GM12878 (cell line): ENCODE measurements at regions not wholly inside any gene's neighbourhood (a gene's known extent, or its start where the extent isn't known, plus 50 kb on each side); places are given as distances from the start of the nearest gene placed in this dataset.

Source experiments
- ATAC-seq: fragments of 200-7000 bp; cut with Tn5 transposase; 3 replicates; pipeline ENCODE4 v1.9.1; 2020; ENCODE audit warnings: mild to moderate bottlenecking, moderate library complexity
- BruUV-seq: library from RNA; stranded (reverse); fragments of 400-500 nt; replicated peaks from 2 replicates; lab custom pipeline; 2021; lab: Mats Ljungman, UMichigan
- CTCF ChIA-PET: fragments of 300-600 bp; sonication (Branson Sonifier 250); formaldehyde crosslinking; extraction: SDS; loops from one replicate; lab custom pipeline; 2021; ENCODE audit warnings: inconsistent platforms; lab: Yijun Ruan, JAX
- POLR2A ChIA-PET: fragments of 350-600 bp; formaldehyde crosslinking; extraction: SDS; loops from one replicate; lab custom pipeline; 2021; ENCODE audit warnings: inconsistent platforms; lab: Charles Lee
- RAD21 ChIA-PET: fragments of 300-600 bp; sonication (Branson Sonifier 250); formaldehyde crosslinking; loops from one replicate; lab custom pipeline; 2023; ENCODE audit warnings: antibody characterized with exemption; ENCODE audit not compliant: unreplicated experiment; lab: Charles Lee
- SMC1A ChIA-PET: fragments of 300-600 bp; sonication (Branson Sonifier 250); formaldehyde crosslinking; loops from one replicate; lab custom pipeline; 2023; ENCODE audit not compliant: unreplicated experiment, uncharacterized antibody; lab: Charles Lee
- DNase-seq: peaks from one replicate; pipeline ENCODE4 v3.0.0-alpha.2; 2011; ENCODE audit warnings: low read depth, low spot score
- FAIRE-seq: peaks from 3 replicates; lab custom pipeline; 2011; peaks lifted over from hg19 to GRCh38; lab: Jason Lieb, UNC
- H2AFZ ChIP-seq: 2 replicates; pipeline ENCODE4 v1.6.0; 2011; ENCODE audit warnings: low read depth, low read length, control low read depth; ENCODE audit not compliant: control insufficient read depth
- H3K27ac ChIP-seq: 2 replicates; pipeline ENCODE4 v1.5.1; 2011; ENCODE audit warnings: control low read depth; ENCODE audit not compliant: control insufficient read depth, insufficient read depth
- H3K27me3 ChIP-seq, 2 experiments: replicated peaks in 1 of 2; 2 replicates each; pipeline versions ENCODE4 v1.6.0 to v1.6.1; 2011; ENCODE audit warnings: low read length in 1 of 2; ENCODE audit not compliant: control insufficient read depth in 2 of 2, insufficient read depth in 2 of 2
- H3K36me3 ChIP-seq, 2 experiments: 2 replicates each; pipeline ENCODE4 v1.5.1; 2011; ENCODE audit warnings: low read length in 1 of 2; ENCODE audit not compliant: control insufficient read depth in 2 of 2, insufficient read depth in 2 of 2
- H3K4me1 ChIP-seq: 2 replicates; pipeline ENCODE4 v1.6.1; 2011; ENCODE audit warnings: mild to moderate bottlenecking, low read length, moderate library complexity, mixed read lengths; ENCODE audit not compliant: control insufficient read depth, insufficient read depth
- H3K4me2 ChIP-seq: 2 replicates; pipeline ENCODE4 v1.6.0; 2011; ENCODE audit warnings: control low read depth; ENCODE audit not compliant: control insufficient read depth, insufficient read depth
- H3K4me3 ChIP-seq: fragments of 200-600 bp; sonication (generic); 2 replicates; pipeline ENCODE4 v1.5.1; 2016
- H3K79me2 ChIP-seq: 2 replicates; pipeline ENCODE4 v1.6.0; 2011; ENCODE audit warnings: low read length; ENCODE audit not compliant: control insufficient read depth, insufficient read depth
- H3K9ac ChIP-seq: 2 replicates; pipeline ENCODE4 v1.8.0; 2011; ENCODE audit warnings: low read length, control low read depth, mixed read lengths; ENCODE audit not compliant: control insufficient read depth, insufficient read depth
- H3K9me3 ChIP-seq: replicated peaks from 3 replicates; pipeline ENCODE4 v1.5.1; 2011; ENCODE audit warnings: mild to moderate bottlenecking, low read length; ENCODE audit not compliant: control insufficient read depth, insufficient read depth
- H4K20me1 ChIP-seq: 2 replicates; pipeline ENCODE4 v1.6.0; 2011; ENCODE audit not compliant: control insufficient read depth, insufficient read depth
- FOS ChIP-seq: IDR thresholded peaks from 3 replicates; pipeline ENCODE4 v1.6.1; 2011; ENCODE audit warnings: borderline replicate concordance; ENCODE audit not compliant: insufficient read length; ENCODE audit errors: extremely low read depth
- LARP7 ChIP-seq: fragments of 450-650 bp; IDR thresholded peaks from 2 replicates; pipeline ENCODE4 v1.6.1; 2017; ENCODE audit warnings: mild to moderate bottlenecking
- MTA2 ChIP-seq: fragments of 450-650 bp; IDR thresholded peaks from 2 replicates; pipeline ENCODE4 v1.6.1; 2016; ENCODE audit warnings: low read depth, mild to moderate bottlenecking, moderate library complexity
- POLR2AphosphoS2 ChIP-seq: IDR thresholded peaks from 2 replicates; pipeline ENCODE4 v1.6.1; 2011; ENCODE audit warnings: low read depth, mild to moderate bottlenecking, low read length, improper control_type of control experiment, moderate library complexity
- ZNF592 ChIP-seq: fragments of 450-650 bp; IDR thresholded peaks from 2 replicates; pipeline ENCODE4 v1.6.1; 2017; ENCODE audit warnings: mild to moderate bottlenecking, moderate library complexity
- WGBS: methylation state at CpG from one replicate; pipeline ENCODE4 v1.1.6; 2016; ENCODE audit warnings: low lambda C conversion rate; ENCODE audit not compliant: insufficient replicate concordance, insufficient coverage; ENCODE audit errors: missing lambda C conversion rate; 5-methylcytosine and 5-hydroxymethylcytosine counted together
- in situ Hi-C: fragments of 300-500 bp; cut with MboI; formaldehyde crosslinking; loops from 9 replicates; pipeline ENCODE4 v1.14.3; 2018; ENCODE audit warnings: mixed read lengths
- intact Hi-C: fragments of 100-400 bp; cut with micrococcal nuclease; formaldehyde crosslinking; loops from one replicate; pipeline ENCODE4 v1.14.2; 2022; ENCODE audit not compliant: unreplicated experiment

DNA sequence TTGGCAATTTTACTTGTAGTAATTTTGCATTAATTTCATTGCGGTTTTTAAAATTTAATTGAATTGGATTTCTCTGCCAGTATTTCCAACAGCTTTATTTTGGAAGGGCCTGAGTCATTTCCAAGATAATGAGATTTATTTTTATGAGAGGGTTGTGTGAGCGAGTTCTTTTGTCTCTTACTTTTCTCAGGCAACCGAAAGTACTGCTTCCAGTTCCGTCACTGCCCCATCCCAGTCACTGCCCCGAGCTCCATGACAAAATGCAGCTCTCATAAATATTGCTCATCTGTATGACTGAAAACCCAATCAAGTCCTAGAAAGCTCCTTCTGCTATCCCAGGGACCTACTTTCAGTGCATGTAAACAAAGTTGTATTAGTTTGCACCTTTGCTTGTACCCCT, 468.4 kb upstream of the SEMA3D start:
- ATAC-seq, result no peak
- in situ Hi-C loops, result no loop called here
- BruUV-seq, result no TSS peak

More for the DNA sequence above, 468.4 kb upstream of the SEMA3D start:
- no peaks in the 10 kb centered on the region for H3K9me3 ChIP-seq
- H3K27ac ChIP-seq, result no peak overlapping the region
- no peaks in the 10 kb centered on the region for H3K4me1 ChIP-seq
- ChIA-PET CTCF (interaction anchor here (1.2 kb wide), 1 partner anchor 16 kb away, joined by 3 read pairs; no protein-coding TSS in a partner anchor), RAD21 (interaction anchor here (0.6 kb wide), 1 partner anchor 1933 kb away, joined by 4 read pairs; no protein-coding TSS in a partner anchor), POLR2A (no interaction called here), SMC1A (interaction anchor here (0.7 kb wide), 1 partner anchor 814 kb away, joined by 3 read pairs; no protein-coding TSS in a partner anchor)
- intact Hi-C loops, result no loop called here
- H3K4me3 ChIP-seq, result no peak overlapping the region
- WGBS, result 32% methylated on average over 5 of the region's 5 CpGs
- no peaks in the 10 kb centered on the region for H4K20me1 ChIP-seq
- H3K4me2 ChIP-seq, result no peak overlapping the region
- FAIRE-seq, result no peak
- no peak for DNase-seq
- TF ChIP-seq MTA2, result no peak
- no peak for TF ChIP-seq FOS
- no peak for TF ChIP-seq LARP7
- no peak for TF ChIP-seq POLR2AphosphoS2
- TF ChIP-seq ZNF592, result no peak
- no peak overlapping the region for H2AFZ ChIP-seq
- H3K9ac ChIP-seq, result no peak overlapping the region
- no peaks in the 10 kb centered on the region for H3K27me3 ChIP-seq
- H3K79me2 ChIP-seq, result no peaks in the 10 kb centered on the region
- no peaks in the 10 kb centered on the region for H3K36me3 ChIP-seq
